ENCODE measurements at regions not wholly inside any gene's neighbourhood (a gene's known extent, or its start where the extent isn't known, plus 50 kb on each side); places are given as distances from the start of the nearest gene placed in this dataset.

DNA sequence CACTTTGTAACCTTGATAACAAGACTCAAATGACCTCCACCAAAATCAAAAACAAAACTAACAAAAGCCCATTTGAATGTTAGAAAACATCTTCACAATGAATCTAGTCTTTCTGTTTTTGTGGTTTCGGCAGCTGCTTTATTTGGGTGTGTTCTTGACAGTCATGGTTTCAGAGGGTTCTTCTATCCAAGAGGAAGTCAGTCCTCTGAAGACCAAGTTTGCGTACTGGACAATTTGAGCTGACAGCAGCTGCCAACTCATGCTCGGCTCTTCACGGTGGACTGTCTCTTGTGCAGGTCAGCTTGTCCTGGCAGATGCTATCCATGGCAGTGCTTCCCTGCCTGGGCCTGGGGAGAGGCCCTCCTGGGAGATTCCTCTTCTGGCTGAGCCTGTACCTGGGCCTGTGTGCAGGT is 91.0 kb downstream of the TMEM17 start:
- no peaks in the 10 kb centered on the region for H3K27me3 ChIP-seq (ENCODE audit: control insufficient read depth in 3 of 3, insufficient read depth in 3 of 3, low read length in 3 of 3)
- no peaks in the 10 kb centered on the region for H3K9me3 ChIP-seq (ENCODE audit: control insufficient read depth in 3 of 3, low read length in 3 of 3)
- H3K9ac ChIP-seq (ENCODE audit: low read depth in 1 of 3, low read length in 3 of 3) = no peak overlapping the region
- H3K4me3 ChIP-seq (ENCODE audit: low read length in 3 of 3) = no peak overlapping the region
- H3K4me1 ChIP-seq (ENCODE audit: control insufficient read depth in 3 of 3, insufficient read depth in 3 of 3, low read length in 3 of 3) = peaks cover 15 to 19% (median 15%) of the 10 kb centered on the region in 3 donors
- H3K36me3 ChIP-seq (ENCODE audit: control insufficient read depth in 3 of 3, insufficient read depth in 3 of 3, low read length in 3 of 3) = no peaks in the 10 kb centered on the region
- no peak overlapping the region for H3K27ac ChIP-seq (ENCODE audit: low read depth, low read length)

DNA sequence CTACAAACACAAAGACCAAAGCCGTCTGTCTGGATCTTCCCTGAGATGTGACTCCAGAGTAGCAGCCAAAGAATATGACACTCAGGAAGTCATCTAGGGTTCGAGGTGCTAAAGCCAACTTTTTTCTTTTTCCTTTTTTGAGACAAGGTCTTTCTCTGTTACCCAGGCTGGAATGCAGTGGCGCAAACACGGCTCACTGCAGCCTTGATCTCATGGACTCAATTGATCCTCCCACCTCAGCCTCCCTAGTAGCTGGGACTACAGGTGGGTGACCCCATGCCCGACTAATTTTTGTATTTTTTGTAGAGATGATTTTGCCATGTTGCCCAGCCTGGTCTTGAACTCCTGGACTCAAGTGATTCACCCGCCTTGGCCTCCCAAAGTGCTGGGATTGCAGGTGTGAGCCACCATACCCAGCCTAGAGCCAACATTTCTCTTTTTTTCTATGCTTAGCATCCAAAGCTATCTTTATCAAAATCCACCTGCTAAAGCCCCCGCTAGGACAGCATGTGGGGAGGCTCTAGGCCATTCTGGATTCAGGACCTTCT is 92.8 kb downstream of the TMEM17 start:
- H3K9ac ChIP-seq (ENCODE audit: low read depth in 1 of 3, low read length in 3 of 3) = no peak overlapping the region
- H3K27me3 ChIP-seq (ENCODE audit: control insufficient read depth in 3 of 3, insufficient read depth in 3 of 3, low read length in 3 of 3) = no peaks in the 10 kb centered on the region
- H3K9me3 ChIP-seq (ENCODE audit: control insufficient read depth in 3 of 3, low read length in 3 of 3) = no peaks in the 10 kb centered on the region
- H3K36me3 ChIP-seq (ENCODE audit: control insufficient read depth in 3 of 3, insufficient read depth in 3 of 3, low read length in 3 of 3) = no peaks in the 10 kb centered on the region
- peaks cover 15 to 25% (median 18%) of the 10 kb centered on the region in 3 donors for H3K4me1 ChIP-seq (ENCODE audit: control insufficient read depth in 3 of 3, insufficient read depth in 3 of 3, low read length in 3 of 3)
- no peak overlapping the region for H3K27ac ChIP-seq (ENCODE audit: low read depth, low read length)
- no peak overlapping the region for H3K4me3 ChIP-seq (ENCODE audit: low read length in 3 of 3)

DNA sequence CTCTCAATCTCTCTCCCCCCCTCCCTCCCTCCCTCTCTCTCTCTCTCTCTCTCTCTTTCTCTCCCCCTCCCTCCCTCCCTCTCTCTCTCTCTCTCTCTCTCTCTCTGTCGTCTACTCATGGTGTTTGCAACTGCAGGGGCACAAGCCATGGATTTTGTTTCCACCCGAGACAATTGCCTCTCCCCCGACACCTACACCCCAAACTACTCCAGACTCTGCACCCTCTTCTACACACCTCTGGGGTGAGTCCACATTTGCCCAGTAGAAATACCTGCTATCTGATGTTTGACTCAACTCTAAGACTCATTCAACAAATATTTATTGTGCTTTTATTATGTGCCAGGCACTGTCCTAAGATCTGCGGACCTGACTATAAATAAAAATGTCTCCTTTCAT is 93.7 kb downstream of the TMEM17 start:
- Histone ChIP-seq H3K36me3 (ENCODE audit: control insufficient read depth in 3 of 3, insufficient read depth in 3 of 3, low read length in 3 of 3) (no peaks in the 10 kb centered on the region), H3K4me3 (ENCODE audit: low read length in 3 of 3) (no peak overlapping the region), H3K4me1 (ENCODE audit: control insufficient read depth in 3 of 3, insufficient read depth in 3 of 3, low read length in 3 of 3) (peaks cover 15 to 29% (median 22%) of the 10 kb centered on the region in 3 donors), H3K27me3 (ENCODE audit: control insufficient read depth in 3 of 3, insufficient read depth in 3 of 3, low read length in 3 of 3) (no peaks in the 10 kb centered on the region), H3K9ac (ENCODE audit: low read depth in 1 of 3, low read length in 3 of 3) (no peak overlapping the region), H3K27ac (ENCODE audit: low read depth, low read length) (no peak overlapping the region), H3K9me3 (ENCODE audit: control insufficient read depth in 3 of 3, low read length in 3 of 3) (no peaks in the 10 kb centered on the region)

DNA sequence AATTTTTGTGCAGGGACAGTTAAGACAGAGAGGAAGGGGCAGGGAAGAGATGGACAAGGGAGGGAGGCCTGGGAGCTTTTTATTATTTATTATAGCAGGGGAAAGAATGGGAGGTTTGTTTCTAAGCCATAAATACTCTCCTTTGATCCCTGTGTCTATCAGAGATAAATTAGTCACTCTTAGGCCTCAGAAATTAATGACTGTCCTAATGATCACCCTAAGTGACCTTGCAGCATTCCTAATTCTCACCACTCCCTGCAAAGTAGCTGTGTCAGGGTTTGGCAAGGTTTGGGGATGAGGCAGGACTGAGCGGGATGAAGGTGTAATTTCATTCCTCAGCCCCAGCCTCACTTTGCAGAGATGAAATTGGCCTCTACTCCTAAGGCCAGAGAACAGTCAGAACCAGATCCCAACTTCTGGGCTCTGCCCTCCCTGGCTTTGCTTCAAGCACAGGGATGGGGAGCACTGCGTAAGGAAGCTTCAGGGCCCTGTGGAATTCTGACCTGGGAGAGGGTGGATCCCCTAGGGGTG is 95.0 kb downstream of the TMEM17 start:
- no peaks in the 10 kb centered on the region for H3K9me3 ChIP-seq (ENCODE audit: control insufficient read depth in 3 of 3, low read length in 3 of 3)
- no peaks in the 10 kb centered on the region for H3K36me3 ChIP-seq (ENCODE audit: control insufficient read depth in 3 of 3, insufficient read depth in 3 of 3, low read length in 3 of 3)
- H3K9ac ChIP-seq (ENCODE audit: low read depth in 1 of 3, low read length in 3 of 3) = peak overlapping the region in 2 of 3 donors; percentile 33 to 45
- no peaks in the 10 kb centered on the region for H3K27me3 ChIP-seq (ENCODE audit: control insufficient read depth in 3 of 3, insufficient read depth in 3 of 3, low read length in 3 of 3)
- H3K27ac ChIP-seq (ENCODE audit: low read depth, low read length) = peak overlapping the region; percentile 66
- peak overlapping the region in 1 of 3 donors; percentile 34 for H3K4me3 ChIP-seq (ENCODE audit: low read length in 3 of 3)
- H3K4me1 ChIP-seq (ENCODE audit: control insufficient read depth in 3 of 3, insufficient read depth in 3 of 3, low read length in 3 of 3) = peaks cover 15 to 32% (median 22%) of the 10 kb centered on the region in 3 donors

DNA sequence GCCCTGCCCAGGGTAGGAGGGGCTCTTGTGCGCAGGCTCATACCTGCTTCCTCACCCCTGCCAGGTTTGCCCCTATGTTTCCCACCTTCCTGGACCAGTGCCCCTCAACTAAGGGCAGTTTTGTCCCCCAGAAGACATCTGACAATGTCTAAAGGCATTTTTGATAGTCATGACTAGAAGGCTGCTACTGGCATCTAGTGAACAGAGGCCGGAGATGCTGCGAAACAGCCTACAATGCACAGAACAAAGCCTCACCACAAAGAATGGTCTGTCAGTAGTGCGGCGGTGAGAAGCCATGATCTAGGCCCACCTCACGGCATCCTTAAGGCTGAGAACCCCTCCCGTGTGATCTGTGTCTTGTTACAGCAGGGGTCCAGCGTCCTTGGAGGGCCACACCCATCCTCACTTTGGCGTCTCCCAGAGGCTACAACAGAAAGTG is 96.0 kb downstream of the TMEM17 start:
- no peak overlapping the region for H3K9ac ChIP-seq (ENCODE audit: low read depth in 1 of 3, low read length in 3 of 3)
- H3K27ac ChIP-seq (ENCODE audit: low read depth, low read length) = no peak overlapping the region
- H3K9me3 ChIP-seq (ENCODE audit: control insufficient read depth in 3 of 3, low read length in 3 of 3) = no peaks in the 10 kb centered on the region
- H3K4me1 ChIP-seq (ENCODE audit: control insufficient read depth in 3 of 3, insufficient read depth in 3 of 3, low read length in 3 of 3) = peaks cover 11 to 30% (median 22%) of the 10 kb centered on the region in 3 donors
- no peaks in the 10 kb centered on the region for H3K36me3 ChIP-seq (ENCODE audit: control insufficient read depth in 3 of 3, insufficient read depth in 3 of 3, low read length in 3 of 3)
- no peak overlapping the region for H3K4me3 ChIP-seq (ENCODE audit: low read length in 3 of 3)
- H3K27me3 ChIP-seq (ENCODE audit: control insufficient read depth in 3 of 3, insufficient read depth in 3 of 3, low read length in 3 of 3) = no peaks in the 10 kb centered on the region

DNA sequence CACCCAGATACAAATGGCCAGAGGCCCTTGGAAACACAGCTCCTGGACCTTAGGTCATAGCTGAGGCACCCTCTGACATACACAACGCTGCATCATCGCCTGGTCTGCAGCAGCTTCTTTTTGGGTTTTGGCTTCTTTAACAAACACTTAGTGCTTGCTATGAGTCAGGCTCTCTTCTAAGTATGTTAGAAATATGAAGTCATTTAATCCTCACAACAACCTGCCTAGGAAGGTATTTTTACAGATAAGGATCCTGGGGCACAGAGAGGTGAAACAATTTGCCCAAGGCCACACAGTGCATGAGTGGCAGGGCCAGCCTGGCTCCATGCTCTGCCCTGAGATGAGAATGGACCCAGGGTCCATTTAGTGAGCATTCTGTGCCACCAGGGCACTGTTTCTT is 96.6 kb downstream of the TMEM17 start:
- H3K4me1 ChIP-seq (ENCODE audit: control insufficient read depth in 3 of 3, insufficient read depth in 3 of 3, low read length in 3 of 3) = peaks cover 11 to 30% (median 22%) of the 10 kb centered on the region in 3 donors
- no peak overlapping the region for H3K4me3 ChIP-seq (ENCODE audit: low read length in 3 of 3)
- H3K9me3 ChIP-seq (ENCODE audit: control insufficient read depth in 3 of 3, low read length in 3 of 3) = no peaks in the 10 kb centered on the region
- no peak overlapping the region for H3K27ac ChIP-seq (ENCODE audit: low read depth, low read length)
- no peak overlapping the region for H3K9ac ChIP-seq (ENCODE audit: low read depth in 1 of 3, low read length in 3 of 3)
- no peaks in the 10 kb centered on the region for H3K27me3 ChIP-seq (ENCODE audit: control insufficient read depth in 3 of 3, insufficient read depth in 3 of 3, low read length in 3 of 3)
- H3K36me3 ChIP-seq (ENCODE audit: control insufficient read depth in 3 of 3, insufficient read depth in 3 of 3, low read length in 3 of 3) = no peaks in the 10 kb centered on the region

DNA sequence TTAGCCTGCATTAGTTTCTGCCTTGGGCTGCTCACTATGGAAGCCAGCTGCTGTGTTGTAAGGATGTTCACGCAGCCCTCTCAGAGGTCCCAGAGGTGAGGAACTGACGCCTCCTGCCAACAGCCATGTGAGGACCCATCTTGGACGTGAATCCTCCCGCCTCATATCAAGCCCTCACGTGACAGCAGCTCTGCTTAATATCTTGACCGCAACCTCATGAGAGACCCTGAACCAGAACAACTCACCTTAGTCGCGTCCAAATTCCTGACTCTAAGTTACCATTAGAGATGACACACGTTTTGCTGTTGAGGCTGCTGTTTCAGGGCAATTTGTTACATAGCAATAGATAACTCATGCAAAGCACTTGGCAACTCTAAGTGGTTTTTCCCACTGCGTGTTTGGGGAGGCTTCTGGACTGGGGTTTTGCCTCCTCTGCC is 97.7 kb downstream of the TMEM17 start:
- Histone ChIP-seq H3K27me3 (ENCODE audit: control insufficient read depth in 3 of 3, insufficient read depth in 3 of 3, low read length in 3 of 3) (no peaks in the 10 kb centered on the region), H3K4me1 (ENCODE audit: control insufficient read depth in 3 of 3, insufficient read depth in 3 of 3, low read length in 3 of 3) (peaks cover 11 to 30% (median 22%) of the 10 kb centered on the region in 3 donors), H3K9ac (ENCODE audit: low read depth in 1 of 3, low read length in 3 of 3) (no peak overlapping the region), H3K27ac (ENCODE audit: low read depth, low read length) (no peak overlapping the region), H3K36me3 (ENCODE audit: control insufficient read depth in 3 of 3, insufficient read depth in 3 of 3, low read length in 3 of 3) (no peaks in the 10 kb centered on the region), H3K4me3 (ENCODE audit: low read length in 3 of 3) (no peak overlapping the region), H3K9me3 (ENCODE audit: control insufficient read depth in 3 of 3, low read length in 3 of 3) (no peaks in the 10 kb centered on the region)

DNA sequence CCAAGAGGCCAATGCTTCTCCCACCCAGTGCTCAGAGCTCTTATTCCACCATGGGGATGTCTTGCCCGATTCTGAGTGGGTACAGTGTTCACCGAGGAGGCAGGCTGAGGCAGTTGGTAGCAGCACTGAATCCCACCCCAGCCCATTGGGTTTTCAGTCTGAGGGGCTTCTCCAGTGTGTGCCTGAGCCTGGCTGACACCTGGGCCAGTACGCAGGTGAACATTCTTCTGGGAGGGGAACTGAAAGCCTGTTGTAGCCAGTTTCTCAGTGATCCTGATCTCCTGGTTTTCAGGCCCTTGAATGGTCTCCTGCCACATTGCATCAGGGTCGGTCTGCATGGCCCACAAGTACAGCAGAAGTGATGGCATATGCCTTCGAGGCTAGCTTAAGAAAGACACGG is 98.2 kb downstream of the TMEM17 start:
- Histone ChIP-seq H3K27me3 (ENCODE audit: control insufficient read depth in 3 of 3, insufficient read depth in 3 of 3, low read length in 3 of 3) (no peaks in the 10 kb centered on the region), H3K4me1 (ENCODE audit: control insufficient read depth in 3 of 3, insufficient read depth in 3 of 3, low read length in 3 of 3) (peaks cover 11 to 30% (median 22%) of the 10 kb centered on the region in 3 donors)

DNA sequence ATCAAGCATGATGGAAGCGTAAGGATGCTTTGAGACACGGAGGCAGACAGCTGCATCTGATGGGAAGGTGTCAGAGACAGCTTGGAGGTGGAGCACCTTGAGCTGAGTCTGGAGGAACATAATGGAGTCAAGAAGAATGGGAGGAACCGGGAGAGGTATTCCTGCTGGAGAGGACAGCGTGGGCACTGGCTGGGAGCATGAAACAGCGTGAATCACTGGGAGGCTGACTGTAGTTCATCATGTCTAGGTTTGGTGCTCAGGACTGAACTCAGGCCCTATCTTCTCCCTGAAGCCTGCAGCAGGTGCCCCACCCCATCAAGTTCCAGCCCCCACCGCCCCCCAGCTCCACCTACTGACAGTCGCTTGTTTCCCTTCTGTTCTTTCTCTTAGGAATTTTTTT is 98.6 kb downstream of the TMEM17 start:
- H3K9me3 ChIP-seq (ENCODE audit: control insufficient read depth in 3 of 3, low read length in 3 of 3) = no peaks in the 10 kb centered on the region
- no peak overlapping the region for H3K27ac ChIP-seq (ENCODE audit: low read depth, low read length)
- H3K36me3 ChIP-seq (ENCODE audit: control insufficient read depth in 3 of 3, insufficient read depth in 3 of 3, low read length in 3 of 3) = no peaks in the 10 kb centered on the region
- H3K4me3 ChIP-seq (ENCODE audit: low read length in 3 of 3) = no peak overlapping the region
- H3K9ac ChIP-seq (ENCODE audit: low read depth in 1 of 3, low read length in 3 of 3) = no peak overlapping the region
- no peaks in the 10 kb centered on the region for H3K27me3 ChIP-seq (ENCODE audit: control insufficient read depth in 3 of 3, insufficient read depth in 3 of 3, low read length in 3 of 3)
- H3K4me1 ChIP-seq (ENCODE audit: control insufficient read depth in 3 of 3, insufficient read depth in 3 of 3, low read length in 3 of 3) = peaks cover 11 to 30% (median 22%) of the 10 kb centered on the region in 3 donors

More for the DNA sequence above, 98.2 kb downstream of the TMEM17 start:
- Histone ChIP-seq H3K4me3 (ENCODE audit: low read length in 3 of 3) (no peak overlapping the region), H3K27ac (ENCODE audit: low read depth, low read length) (no peak overlapping the region), H3K36me3 (ENCODE audit: control insufficient read depth in 3 of 3, insufficient read depth in 3 of 3, low read length in 3 of 3) (no peaks in the 10 kb centered on the region), H3K9me3 (ENCODE audit: control insufficient read depth in 3 of 3, low read length in 3 of 3) (no peaks in the 10 kb centered on the region), H3K9ac (ENCODE audit: low read depth in 1 of 3, low read length in 3 of 3) (no peak overlapping the region)

DNA sequence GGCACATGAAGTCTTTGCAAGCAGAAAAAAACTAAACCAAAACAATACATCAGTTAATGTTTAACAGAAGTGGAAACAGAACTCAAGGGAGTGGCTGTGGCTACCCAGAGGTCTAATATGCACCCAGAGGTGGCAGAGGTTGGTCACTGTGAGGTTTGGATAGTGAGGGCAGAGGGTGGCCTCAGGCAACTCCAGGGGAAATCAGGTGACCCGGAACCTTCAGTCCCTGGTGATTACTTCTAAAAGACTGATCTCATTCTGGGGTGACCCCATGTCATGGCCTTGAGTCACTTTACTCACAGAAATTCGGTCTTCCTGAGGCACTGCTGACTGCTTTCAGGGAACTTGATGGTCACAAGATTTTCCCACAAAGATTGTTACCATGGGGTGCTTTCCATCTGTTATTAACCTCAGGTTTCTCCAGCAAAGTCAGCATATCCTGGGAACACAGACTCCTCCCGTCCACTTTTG is 99.4 kb downstream of the TMEM17 start:
- Histone ChIP-seq H3K36me3 (ENCODE audit: control insufficient read depth in 3 of 3, insufficient read depth in 3 of 3, low read length in 3 of 3) (no peaks in the 10 kb centered on the region), H3K27ac (ENCODE audit: low read depth, low read length) (no peak overlapping the region), H3K27me3 (ENCODE audit: control insufficient read depth in 3 of 3, insufficient read depth in 3 of 3, low read length in 3 of 3) (no peaks in the 10 kb centered on the region), H3K4me3 (ENCODE audit: low read length in 3 of 3) (no peak overlapping the region), H3K9ac (ENCODE audit: low read depth in 1 of 3, low read length in 3 of 3) (no peak overlapping the region), H3K4me1 (ENCODE audit: control insufficient read depth in 3 of 3, insufficient read depth in 3 of 3, low read length in 3 of 3) (peaks cover 7 to 26% (median 18%) of the 10 kb centered on the region in 3 donors), H3K9me3 (ENCODE audit: control insufficient read depth in 3 of 3, low read length in 3 of 3) (no peaks in the 10 kb centered on the region)

Data from skeletal muscle tissue (tissue), 3 donors.